ENCODE measurements at regions not wholly inside any gene's neighbourhood (a gene's known extent, or its start where the extent isn't known, plus 50 kb on each side); places are given as distances from the start of the nearest gene placed in this dataset.

GRCh38 chr4:149995134-149995756, 83.0 kb upstream of the DCLK2 start:
- Histone ChIP-seq H3K18ac (ENCODE audit: low read length) (no peak overlapping the region), H4K8ac (ENCODE audit: low read depth, low read length) (no peak overlapping the region), H3K27me3 (ENCODE audit: insufficient read depth, low read length) (no peaks in the 10 kb centered on the region), H3K79me2 (ENCODE audit: control insufficient read depth, insufficient read depth, low read length, poor library complexity) (no peaks in the 10 kb centered on the region), H3K14ac (ENCODE audit: low read length) (no peak overlapping the region), H3K4me2 (ENCODE audit: low read length) (no peak overlapping the region), H3K27ac (ENCODE audit: low read depth, low read length) (no peak overlapping the region), H3K23ac (ENCODE audit: low read length) (no peak overlapping the region), H3K4me1 (ENCODE audit: control insufficient read depth in 1 of 2, insufficient read depth in 2 of 2, low read length in 2 of 2) (peaks cover 0 to 3% of the 10 kb centered on the region in 2 experiments), H2AFZ (ENCODE audit: insufficient read depth, low read length, poor library complexity) (no peak overlapping the region), H2BK5ac (ENCODE audit: low read depth, low read length, poor library complexity) (no peak overlapping the region), H3K79me1 (ENCODE audit: low read length) (no peaks in the 10 kb centered on the region), H4K12ac (ENCODE audit: low read depth, low read length) (no peak overlapping the region), H3K36me3 (ENCODE audit: control insufficient read depth in 1 of 2, insufficient read depth in 2 of 2, low read length in 2 of 2) (no peaks in the 10 kb centered on the region), H4K91ac (ENCODE audit: low read depth, low read length) (no peak overlapping the region), H2AK5ac (ENCODE audit: low read length) (no peak overlapping the region), H3K4me3 (ENCODE audit: low read depth, low read length) (no peak overlapping the region), H3K9me3 (ENCODE audit: insufficient read depth, low read depth, low read length) (no peaks in the 10 kb centered on the region), H2BK12ac (ENCODE audit: low read length) (no peak overlapping the region), H3K4ac (ENCODE audit: low read depth, low read length) (no peak overlapping the region), H2BK120ac (ENCODE audit: insufficient read depth, low read length, poor library complexity) (no peak overlapping the region), H3K9ac (ENCODE audit: low read length) (no peak overlapping the region)
- no CpG with 5 or more reads among the region's 1 CpG for WGBS (ENCODE audit: extremely low coverage, insufficient coverage, insufficient read length)
- DNase-seq, result no peak

- Histone ChIP-seq H2AK5ac (ENCODE audit: low read length) (no peak overlapping the region), H2BK5ac (ENCODE audit: low read depth, low read length, poor library complexity) (no peak overlapping the region), H3K23ac (ENCODE audit: low read length) (no peak overlapping the region), H3K79me2 (ENCODE audit: control insufficient read depth, insufficient read depth, low read length, poor library complexity) (no peaks in the 10 kb centered on the region), H3K27ac (ENCODE audit: low read depth, low read length) (no peak overlapping the region), H3K4me1 (ENCODE audit: control insufficient read depth in 1 of 2, insufficient read depth in 2 of 2, low read length in 2 of 2) (peaks cover 0 to 3% of the 10 kb centered on the region in 2 experiments), H3K27me3 (ENCODE audit: insufficient read depth, low read length) (no peaks in the 10 kb centered on the region), H3K18ac (ENCODE audit: low read length) (no peak overlapping the region), H3K9ac (ENCODE audit: low read length) (no peak overlapping the region), H2AFZ (ENCODE audit: insufficient read depth, low read length, poor library complexity) (peak overlapping the region; percentile 71), H2BK12ac (ENCODE audit: low read length) (no peak overlapping the region), H3K4ac (ENCODE audit: low read depth, low read length) (no peak overlapping the region), H3K4me2 (ENCODE audit: low read length) (no peak overlapping the region), H4K91ac (ENCODE audit: low read depth, low read length) (no peak overlapping the region), H3K36me3 (ENCODE audit: control insufficient read depth in 1 of 2, insufficient read depth in 2 of 2, low read length in 2 of 2) (no peaks in the 10 kb centered on the region), H2BK120ac (ENCODE audit: insufficient read depth, low read length, poor library complexity) (no peak overlapping the region), H3K79me1 (ENCODE audit: low read length) (peaks cover 2% of the 10 kb centered on the region), H3K4me3 (ENCODE audit: low read depth, low read length) (no peak overlapping the region), H3K14ac (ENCODE audit: low read length) (no peak overlapping the region), H4K12ac (ENCODE audit: low read depth, low read length) (no peak overlapping the region), H3K9me3 (ENCODE audit: insufficient read depth, low read depth, low read length) (no peaks in the 10 kb centered on the region), H4K8ac (ENCODE audit: low read depth, low read length) (peak overlapping the region; percentile 41)
- WGBS (ENCODE audit: extremely low coverage, insufficient coverage, insufficient read length), result no CpG with 5 or more reads among the region's 4 CpGs
- no peak for DNase-seq
Measured at GRCh38 chr4:149997881-149998421, 80.3 kb upstream of the DCLK2 start.

GRCh38 chr4:149999485-150000074, 78.7 kb upstream of the DCLK2 start:
- no peak overlapping the region for H2BK5ac ChIP-seq (ENCODE audit: low read depth, low read length, poor library complexity)

GRCh38 chr4:150001815-150002214, 76.4 kb upstream of the DCLK2 start:
- Histone ChIP-seq H3K9ac (ENCODE audit: low read length) (no peak overlapping the region), H4K12ac (ENCODE audit: low read depth, low read length) (no peak overlapping the region), H4K91ac (ENCODE audit: low read depth, low read length) (no peak overlapping the region), H3K9me3 (ENCODE audit: insufficient read depth, low read depth, low read length) (no peaks in the 10 kb centered on the region), H2BK12ac (ENCODE audit: low read length) (no peak overlapping the region), H3K4me3 (ENCODE audit: low read depth, low read length) (no peak overlapping the region), H4K8ac (ENCODE audit: low read depth, low read length) (no peak overlapping the region), H3K4me2 (ENCODE audit: low read length) (no peak overlapping the region), H3K27me3 (ENCODE audit: insufficient read depth, low read length) (no peaks in the 10 kb centered on the region), H3K4me1 (ENCODE audit: control insufficient read depth in 1 of 2, insufficient read depth in 2 of 2, low read length in 2 of 2) (peaks cover 7 to 13% of the 10 kb centered on the region in 2 experiments), H3K79me2 (ENCODE audit: control insufficient read depth, insufficient read depth, low read length, poor library complexity) (no peaks in the 10 kb centered on the region), H3K36me3 (ENCODE audit: control insufficient read depth in 1 of 2, insufficient read depth in 2 of 2, low read length in 2 of 2) (no peaks in the 10 kb centered on the region), H2BK5ac (ENCODE audit: low read depth, low read length, poor library complexity) (no peak overlapping the region), H3K79me1 (ENCODE audit: low read length) (peaks cover 14% of the 10 kb centered on the region), H3K4ac (ENCODE audit: low read depth, low read length) (no peak overlapping the region), H2BK120ac (ENCODE audit: insufficient read depth, low read length, poor library complexity) (no peak overlapping the region), H2AFZ (ENCODE audit: insufficient read depth, low read length, poor library complexity) (no peak overlapping the region), H2AK5ac (ENCODE audit: low read length) (no peak overlapping the region), H3K14ac (ENCODE audit: low read length) (no peak overlapping the region), H3K18ac (ENCODE audit: low read length) (no peak overlapping the region), H3K27ac (ENCODE audit: low read depth, low read length) (no peak overlapping the region), H3K23ac (ENCODE audit: low read length) (no peak overlapping the region)
- WGBS (ENCODE audit: extremely low coverage, insufficient coverage, insufficient read length), result no CpG with 5 or more reads among the region's 5 CpGs
- peak; percentile 21 to 51 for DNase-seq

More at GRCh38 chr4:149999485-150000074, 78.7 kb upstream of the DCLK2 start:
- Histone ChIP-seq H3K4me2 (ENCODE audit: low read length) (no peak overlapping the region), H3K23ac (ENCODE audit: low read length) (no peak overlapping the region), H3K9ac (ENCODE audit: low read length) (no peak overlapping the region), H3K4me3 (ENCODE audit: low read depth, low read length) (no peak overlapping the region), H3K36me3 (ENCODE audit: control insufficient read depth in 1 of 2, insufficient read depth in 2 of 2, low read length in 2 of 2) (no peaks in the 10 kb centered on the region), H3K27ac (ENCODE audit: low read depth, low read length) (no peak overlapping the region), H3K79me1 (ENCODE audit: low read length) (peaks cover 10% of the 10 kb centered on the region), H4K12ac (ENCODE audit: low read depth, low read length) (no peak overlapping the region), H3K4ac (ENCODE audit: low read depth, low read length) (no peak overlapping the region), H2AFZ (ENCODE audit: insufficient read depth, low read length, poor library complexity) (no peak overlapping the region), H4K8ac (ENCODE audit: low read depth, low read length) (no peak overlapping the region), H3K9me3 (ENCODE audit: insufficient read depth, low read depth, low read length) (no peaks in the 10 kb centered on the region), H3K18ac (ENCODE audit: low read length) (no peak overlapping the region), H3K79me2 (ENCODE audit: control insufficient read depth, insufficient read depth, low read length, poor library complexity) (no peaks in the 10 kb centered on the region), H3K14ac (ENCODE audit: low read length) (no peak overlapping the region), H4K91ac (ENCODE audit: low read depth, low read length) (no peak overlapping the region), H3K27me3 (ENCODE audit: insufficient read depth, low read length) (no peaks in the 10 kb centered on the region), H2AK5ac (ENCODE audit: low read length) (no peak overlapping the region), H3K4me1 (ENCODE audit: control insufficient read depth in 1 of 2, insufficient read depth in 2 of 2, low read length in 2 of 2) (peaks cover 3 to 10% of the 10 kb centered on the region in 2 experiments), H2BK12ac (ENCODE audit: low read length) (no peak overlapping the region), H2BK120ac (ENCODE audit: insufficient read depth, low read length, poor library complexity) (no peak overlapping the region)
- no CpG with 5 or more reads among the region's 3 CpGs for WGBS (ENCODE audit: extremely low coverage, insufficient coverage, insufficient read length)
- DNase-seq, result peak; percentile 20 to 67

Measured in trophoblast cell (in vitro differentiated cells and primary cell).